GM13977 (cell line): ENCODE measurements at regions not wholly inside any gene's neighbourhood (a gene's known extent, or its start where the extent isn't known, plus 50 kb on each side); places are given as distances from the start of the nearest gene placed in this dataset.
"Not testable (repeated sequence)": the region's sequence is repeated elsewhere in the genome, so short reads cannot be mapped to it uniquely, and the experiment has no call there.

Source experiments
- DNase-seq: peaks from one replicate; pipeline ENCODE4 v3.0.0; 2012; ENCODE audit warnings: low spot score
- CTCF ChIP-seq: IDR thresholded peaks from 2 replicates; pipeline ENCODE4 v1.5.1; 2012; ENCODE audit warnings: mild to moderate bottlenecking, control low read depth; ENCODE audit not compliant: insufficient read depth; ENCODE audit errors: extremely low read depth, missing control alignments
- in situ Hi-C: fragments of 300-500 bp; cut with MboI; formaldehyde crosslinking; loops from one replicate; pipeline ENCODE4 v1.12.0; 2022; ENCODE audit warnings: low sequenced_read_pairs, low pct_unique_long_range_greater_than_20kb, mixed read lengths, inconsistent platforms; ENCODE audit not compliant: unreplicated experiment

- in situ Hi-C loops, result no loop called here
- TF ChIP-seq CTCF, result no peak
- no peak for DNase-seq
These were observed 1225.7 kb downstream of the TYW1 start for GRCh38 chr7:68222311-68222710.

- in situ Hi-C loops, result no loop called here
- no peak for TF ChIP-seq CTCF
- DNase-seq, result no peak
These were observed 1227.6 kb downstream of the TYW1 start for GRCh38 chr7:68224041-68224741.

GRCh38 chr7:68231011-68231410 is 1234.4 kb downstream of the TYW1 start:
- in situ Hi-C loops, result not testable (repeated sequence)

GRCh38 chr7:68235937-68236336 is 1239.3 kb downstream of the TYW1 start:
- no peak for DNase-seq
- TF ChIP-seq CTCF, result no peak
- in situ Hi-C loops, result no loop called here

More at GRCh38 chr7:68231011-68231410, 1234.4 kb downstream of the TYW1 start:
- not testable (repeated sequence) for DNase-seq

GRCh38 chr7:68238204-68238805 is 1241.7 kb downstream of the TYW1 start:
- TF ChIP-seq CTCF, result no peak
- no peak for DNase-seq
- in situ Hi-C loops, result no loop called here

- DNase-seq, result no peak
- in situ Hi-C loops, result no loop called here
- TF ChIP-seq CTCF, result no peak
These were observed 1246.5 kb downstream of the TYW1 start for GRCh38 chr7:68243128-68243527.

GRCh38 chr7:68244389-68244788 is 1247.8 kb downstream of the TYW1 start:
- DNase-seq, result no peak
- in situ Hi-C loops, result no loop called here

More at GRCh38 chr7:68244389-68244788, 1247.8 kb downstream of the TYW1 start:
- TF ChIP-seq CTCF, result no peak
